ENCODE measurements at regions not wholly inside any gene's neighbourhood (a gene's known extent, or its start where the extent isn't known, plus 50 kb on each side); places are given as distances from the start of the nearest gene placed in this dataset.

DNA sequence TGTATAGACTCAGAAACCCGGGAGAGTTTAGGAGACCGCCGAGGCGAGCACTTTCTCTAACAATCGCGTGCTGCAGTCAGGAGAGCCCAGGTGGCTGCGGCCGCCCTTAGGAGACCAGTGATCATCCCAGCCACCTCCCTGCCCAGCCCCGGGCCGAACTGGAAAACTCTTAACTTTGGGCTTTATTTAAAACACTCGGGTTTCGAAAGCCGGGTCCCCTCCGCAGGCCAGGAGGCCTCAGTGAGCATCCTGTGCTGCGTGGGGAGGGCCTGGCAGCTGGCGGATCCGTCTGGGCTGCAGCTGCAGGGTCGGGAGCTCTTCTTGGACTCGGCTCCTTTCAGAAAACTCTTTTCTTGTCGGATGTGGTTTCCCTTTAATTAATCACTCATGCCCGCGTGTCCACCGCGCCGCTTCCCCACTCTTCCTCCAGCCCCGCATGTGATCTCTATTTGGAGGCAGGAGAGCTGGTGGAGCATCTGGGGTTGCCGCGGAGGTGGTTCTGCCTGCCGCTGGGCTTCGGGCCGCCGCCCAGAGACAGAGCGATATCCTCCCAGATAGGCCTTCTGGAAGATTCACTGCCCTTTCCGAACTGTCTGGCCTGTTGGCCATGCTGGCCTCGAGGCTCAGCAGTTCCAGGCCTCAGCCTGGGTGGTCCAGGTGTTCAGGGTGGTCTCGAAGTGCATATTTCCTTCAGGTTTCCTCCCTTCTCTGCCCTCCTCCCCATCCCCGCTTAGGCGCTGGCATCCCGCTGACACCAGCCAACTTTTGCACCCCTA is 59.5 kb downstream of the TMEM174 start:
- Histone ChIP-seq H3K36me3 (ENCODE audit: insufficient read depth, low read length, poor library complexity, severe bottlenecking) (no peaks in the 10 kb centered on the region), H3K9me3 (ENCODE audit: low read depth, low read length, poor library complexity, severe bottlenecking) (no peaks in the 10 kb centered on the region), H3K27me3 (replicated peaks; ENCODE audit: insufficient read depth, low read depth, low read length, poor library complexity) (peaks cover 4% of the 10 kb centered on the region), H3K4me1 (ENCODE audit: insufficient read depth, low read length, poor library complexity, severe bottlenecking) (no peaks in the 10 kb centered on the region), H3K4me3 (ENCODE audit: low read depth, low read length, poor library complexity, severe bottlenecking) (no peak overlapping the region), H3K27ac (ENCODE audit: low read depth, low read length, poor library complexity, severe bottlenecking) (no peak overlapping the region)
- POLR2A ChIA-PET (ENCODE audit: low non-redundant PET), result no interaction called here
- no TSS peak for BruUV-seq (replicated peaks)
- no peak for DNase-seq (ENCODE audit: low spot score)
- intact Hi-C loops (cut with micrococcal nuclease; ENCODE audit: unreplicated experiment), result no loop called here
- no peak for TF ChIP-seq EZH2 (IDR thresholded peaks at IDR 0.05; ENCODE audit: borderline replicate concordance, low read depth, low read length, poor library complexity, severe bottlenecking)
- TF ChIP-seq, protein P1, sequence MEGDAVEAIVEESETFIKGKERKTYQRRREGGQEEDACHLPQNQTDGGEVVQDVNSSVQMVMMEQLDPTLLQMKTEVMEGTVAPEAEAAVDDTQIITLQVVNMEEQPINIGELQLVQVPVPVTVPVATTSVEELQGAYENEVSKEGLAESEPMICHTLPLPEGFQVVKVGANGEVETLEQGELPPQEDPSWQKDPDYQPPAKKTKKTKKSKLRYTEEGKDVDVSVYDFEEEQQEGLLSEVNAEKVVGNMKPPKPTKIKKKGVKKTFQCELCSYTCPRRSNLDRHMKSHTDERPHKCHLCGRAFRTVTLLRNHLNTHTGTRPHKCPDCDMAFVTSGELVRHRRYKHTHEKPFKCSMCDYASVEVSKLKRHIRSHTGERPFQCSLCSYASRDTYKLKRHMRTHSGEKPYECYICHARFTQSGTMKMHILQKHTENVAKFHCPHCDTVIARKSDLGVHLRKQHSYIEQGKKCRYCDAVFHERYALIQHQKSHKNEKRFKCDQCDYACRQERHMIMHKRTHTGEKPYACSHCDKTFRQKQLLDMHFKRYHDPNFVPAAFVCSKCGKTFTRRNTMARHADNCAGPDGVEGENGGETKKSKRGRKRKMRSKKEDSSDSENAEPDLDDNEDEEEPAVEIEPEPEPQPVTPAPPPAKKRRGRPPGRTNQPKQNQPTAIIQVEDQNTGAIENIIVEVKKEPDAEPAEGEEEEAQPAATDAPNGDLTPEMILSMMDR (conservative IDR thresholded peaks at IDR 0.05; ENCODE audit: low read depth, low read length), result no peak
- CTCF ChIA-PET, result no interaction called here

DNA sequence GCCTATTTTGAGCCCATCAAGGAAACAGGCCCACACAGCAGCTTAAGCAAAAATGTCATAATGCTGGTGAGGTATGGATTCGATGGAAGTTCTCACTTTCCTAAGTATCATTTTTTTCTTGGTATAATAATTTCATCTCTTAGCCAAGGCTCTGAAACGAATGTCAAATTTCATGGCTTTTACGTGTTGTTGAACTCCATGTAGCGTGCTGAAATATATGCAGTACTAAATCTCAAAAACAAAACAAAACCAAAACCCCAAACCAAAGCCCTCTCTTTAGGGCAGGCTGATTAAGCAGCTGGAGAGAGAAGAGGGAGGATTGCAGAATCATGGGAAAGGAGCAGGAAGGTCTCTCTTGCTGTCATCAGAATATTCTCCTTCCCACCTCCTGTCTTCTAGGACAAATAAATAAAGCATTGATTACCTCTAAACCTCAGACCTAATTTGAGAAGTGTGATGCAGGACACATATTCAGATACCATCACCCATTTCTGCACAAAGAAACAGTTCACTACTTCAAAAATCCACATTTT is 58.3 kb downstream of the TMEM174 start:
- no peaks in the 10 kb centered on the region for H3K4me1 ChIP-seq (ENCODE audit: insufficient read depth, low read length, poor library complexity, severe bottlenecking)
- H3K27ac ChIP-seq (ENCODE audit: low read depth, low read length, poor library complexity, severe bottlenecking), result no peak overlapping the region
- H3K4me3 ChIP-seq (ENCODE audit: low read depth, low read length, poor library complexity, severe bottlenecking), result no peak overlapping the region
- H3K36me3 ChIP-seq (ENCODE audit: insufficient read depth, low read length, poor library complexity, severe bottlenecking), result no peaks in the 10 kb centered on the region
- POLR2A ChIA-PET (ENCODE audit: low non-redundant PET), result no interaction called here
- intact Hi-C loops (cut with micrococcal nuclease; ENCODE audit: unreplicated experiment), result no loop called here
- no peaks in the 10 kb centered on the region for H3K9me3 ChIP-seq (ENCODE audit: low read depth, low read length, poor library complexity, severe bottlenecking)
- peaks cover 4% of the 10 kb centered on the region for H3K27me3 ChIP-seq (replicated peaks; ENCODE audit: insufficient read depth, low read depth, low read length, poor library complexity)
- CTCF ChIA-PET, result no interaction called here
- DNase-seq (ENCODE audit: low spot score), result no peak
- no TSS peak for BruUV-seq (replicated peaks)
- no peak for TF ChIP-seq EZH2 (IDR thresholded peaks at IDR 0.05; ENCODE audit: borderline replicate concordance, low read depth, low read length, poor library complexity, severe bottlenecking)

DNA sequence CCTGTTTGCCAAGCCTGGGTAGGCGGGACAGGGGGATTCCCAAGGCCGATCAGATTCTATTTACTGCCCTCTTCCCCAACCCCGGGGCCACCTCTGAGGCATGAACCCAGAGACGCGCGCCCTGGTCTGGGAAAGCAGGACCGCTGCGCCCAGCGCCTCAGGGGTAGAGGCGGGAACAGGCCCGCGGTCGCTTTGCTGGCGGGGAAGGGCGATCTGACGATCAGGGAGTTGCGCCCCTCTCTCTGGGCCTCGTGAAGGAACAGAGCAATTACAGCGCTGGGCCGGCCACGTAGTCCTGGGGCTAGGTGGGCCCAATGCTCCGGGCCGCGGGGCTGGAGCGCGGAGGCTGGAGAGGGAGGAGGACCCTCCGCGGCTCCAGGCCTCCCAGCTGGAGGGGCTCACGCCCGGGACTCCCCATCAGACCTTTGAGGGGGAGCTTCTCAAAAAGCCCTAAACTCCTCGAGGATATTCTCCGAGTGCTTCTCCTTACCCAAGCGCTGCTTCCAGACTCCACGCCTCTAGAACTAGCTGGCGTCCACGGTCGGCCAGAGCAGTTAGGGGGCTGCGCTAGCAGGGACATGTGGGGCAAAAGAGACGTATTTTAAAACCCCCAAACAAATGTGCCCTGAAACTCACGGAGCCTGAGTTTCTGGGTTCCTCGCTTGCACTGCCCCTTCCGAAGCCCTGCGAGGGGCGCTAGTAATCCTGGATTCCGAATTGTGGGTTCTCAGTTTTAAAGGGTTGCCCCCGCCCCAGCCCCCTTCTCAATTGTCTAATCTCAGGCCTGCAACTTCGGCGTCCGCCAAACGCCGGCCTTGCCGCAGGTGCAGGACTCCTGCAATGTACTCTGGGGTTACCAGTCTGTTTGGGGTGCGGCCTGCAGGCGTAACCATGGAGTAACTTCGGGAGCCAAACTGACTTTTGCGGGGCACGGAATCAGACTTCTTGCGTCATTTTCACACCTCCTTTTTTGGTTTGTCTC is 57.6 kb downstream of the TMEM174 start:
- BruUV-seq (replicated peaks), result no TSS peak
- no peaks in the 10 kb centered on the region for H3K9me3 ChIP-seq (ENCODE audit: low read depth, low read length, poor library complexity, severe bottlenecking)
- H3K4me1 ChIP-seq (ENCODE audit: insufficient read depth, low read length, poor library complexity, severe bottlenecking), result no peaks in the 10 kb centered on the region
- no peak overlapping the region for H3K27ac ChIP-seq (ENCODE audit: low read depth, low read length, poor library complexity, severe bottlenecking)
- TF ChIP-seq EZH2 (IDR thresholded peaks at IDR 0.05; ENCODE audit: borderline replicate concordance, low read depth, low read length, poor library complexity, severe bottlenecking), result no peak
- TF ChIP-seq, protein P1 (conservative IDR thresholded peaks at IDR 0.05; ENCODE audit: low read depth, low read length), result no peak
- CTCF ChIA-PET, result no interaction called here
- H3K27me3 ChIP-seq (replicated peaks; ENCODE audit: insufficient read depth, low read depth, low read length, poor library complexity), result peaks cover 4% of the 10 kb centered on the region
- H3K36me3 ChIP-seq (ENCODE audit: insufficient read depth, low read length, poor library complexity, severe bottlenecking), result no peaks in the 10 kb centered on the region
- POLR2A ChIA-PET (ENCODE audit: low non-redundant PET), result no interaction called here
- DNase-seq (ENCODE audit: low spot score), result no peak
- intact Hi-C loops (cut with micrococcal nuclease; ENCODE audit: unreplicated experiment), result no loop called here
- no peak overlapping the region for H3K4me3 ChIP-seq (ENCODE audit: low read depth, low read length, poor library complexity, severe bottlenecking)

All from A673 (cell line).